GM06990 (cell line): ENCODE measurements at regions not wholly inside any gene's neighbourhood (a gene's known extent, or its start where the extent isn't known, plus 50 kb on each side); places are given as distances from the start of the nearest gene placed in this dataset.

Source experiments
- DNase-seq: peaks from one replicate; pipeline ENCODE4 v3.0.0-alpha.2; 2011; ENCODE audit not compliant: insufficient read length; ENCODE audit errors: extremely low read depth
- H3K27me3 ChIP-seq: replicated peaks from 2 replicates; pipeline ENCODE4 v1.6.0; 2011; ENCODE audit warnings: low read length; ENCODE audit not compliant: control insufficient read depth, insufficient read depth
- H3K36me3 ChIP-seq: 2 replicates; pipeline ENCODE4 v1.5.1; 2011; ENCODE audit warnings: low read length; ENCODE audit not compliant: control insufficient read depth, insufficient read depth
- H3K4me3 ChIP-seq: replicated peaks from 2 replicates; pipeline ENCODE4 v1.5.1; 2011; ENCODE audit warnings: low read depth, mild to moderate bottlenecking, control low read depth, low read length
- TF ChIP-seq, protein P1 (sequence below): IDR thresholded peaks from 2 replicates; pipeline ENCODE4 v1.5.1; 2011; ENCODE audit warnings: low read length, control low read depth, mild to moderate bottlenecking, inconsistent platforms; ENCODE audit not compliant: insufficient read depth, poor library complexity, severe bottlenecking

GRCh38 chr19:28603453-28603852, 609.5 kb downstream of the UQCRFS1 start:
- TF ChIP-seq, protein P1, sequence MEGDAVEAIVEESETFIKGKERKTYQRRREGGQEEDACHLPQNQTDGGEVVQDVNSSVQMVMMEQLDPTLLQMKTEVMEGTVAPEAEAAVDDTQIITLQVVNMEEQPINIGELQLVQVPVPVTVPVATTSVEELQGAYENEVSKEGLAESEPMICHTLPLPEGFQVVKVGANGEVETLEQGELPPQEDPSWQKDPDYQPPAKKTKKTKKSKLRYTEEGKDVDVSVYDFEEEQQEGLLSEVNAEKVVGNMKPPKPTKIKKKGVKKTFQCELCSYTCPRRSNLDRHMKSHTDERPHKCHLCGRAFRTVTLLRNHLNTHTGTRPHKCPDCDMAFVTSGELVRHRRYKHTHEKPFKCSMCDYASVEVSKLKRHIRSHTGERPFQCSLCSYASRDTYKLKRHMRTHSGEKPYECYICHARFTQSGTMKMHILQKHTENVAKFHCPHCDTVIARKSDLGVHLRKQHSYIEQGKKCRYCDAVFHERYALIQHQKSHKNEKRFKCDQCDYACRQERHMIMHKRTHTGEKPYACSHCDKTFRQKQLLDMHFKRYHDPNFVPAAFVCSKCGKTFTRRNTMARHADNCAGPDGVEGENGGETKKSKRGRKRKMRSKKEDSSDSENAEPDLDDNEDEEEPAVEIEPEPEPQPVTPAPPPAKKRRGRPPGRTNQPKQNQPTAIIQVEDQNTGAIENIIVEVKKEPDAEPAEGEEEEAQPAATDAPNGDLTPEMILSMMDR, result no peak
- Histone ChIP-seq H3K4me3 (no peak overlapping the region), H3K27me3 (no peaks in the 10 kb centered on the region), H3K36me3 (no peaks in the 10 kb centered on the region)
- DNase-seq, result no peak

DNA sequence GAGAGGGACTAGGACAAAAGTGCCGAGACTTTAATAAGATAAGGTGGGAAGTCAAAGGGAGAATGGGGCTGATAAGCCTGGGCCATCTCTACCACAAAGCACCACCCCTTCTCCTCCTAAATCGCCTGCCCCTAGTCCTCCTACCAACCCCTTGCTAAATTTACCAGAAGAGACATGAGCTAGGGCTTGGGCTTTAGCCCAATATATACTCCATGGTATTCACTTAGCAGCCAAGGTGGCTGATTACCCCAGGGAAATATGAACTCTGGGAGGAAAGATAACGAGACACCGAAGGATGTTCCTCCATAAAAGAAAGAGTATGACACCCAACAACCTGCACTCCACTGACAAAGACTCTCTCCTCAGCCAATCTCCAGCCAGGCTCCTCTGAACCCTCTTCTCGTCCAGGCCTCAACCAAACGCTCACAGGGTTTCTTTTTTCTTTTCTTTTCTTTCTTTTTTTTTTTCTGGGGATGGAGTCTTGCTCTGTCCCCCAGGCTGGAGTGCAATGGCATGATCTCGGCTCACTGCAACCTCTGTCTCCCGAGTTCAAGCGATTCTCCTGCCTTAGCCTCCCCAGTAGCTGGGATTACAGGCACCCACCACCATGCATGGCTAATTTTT, 610.2 kb downstream of the UQCRFS1 start:
- TF ChIP-seq, protein P1, result no peak
- H3K36me3 ChIP-seq, result no peaks in the 10 kb centered on the region
- no peaks in the 10 kb centered on the region for H3K27me3 ChIP-seq
- H3K4me3 ChIP-seq, result no peak overlapping the region
- DNase-seq, result no peak

DNA sequence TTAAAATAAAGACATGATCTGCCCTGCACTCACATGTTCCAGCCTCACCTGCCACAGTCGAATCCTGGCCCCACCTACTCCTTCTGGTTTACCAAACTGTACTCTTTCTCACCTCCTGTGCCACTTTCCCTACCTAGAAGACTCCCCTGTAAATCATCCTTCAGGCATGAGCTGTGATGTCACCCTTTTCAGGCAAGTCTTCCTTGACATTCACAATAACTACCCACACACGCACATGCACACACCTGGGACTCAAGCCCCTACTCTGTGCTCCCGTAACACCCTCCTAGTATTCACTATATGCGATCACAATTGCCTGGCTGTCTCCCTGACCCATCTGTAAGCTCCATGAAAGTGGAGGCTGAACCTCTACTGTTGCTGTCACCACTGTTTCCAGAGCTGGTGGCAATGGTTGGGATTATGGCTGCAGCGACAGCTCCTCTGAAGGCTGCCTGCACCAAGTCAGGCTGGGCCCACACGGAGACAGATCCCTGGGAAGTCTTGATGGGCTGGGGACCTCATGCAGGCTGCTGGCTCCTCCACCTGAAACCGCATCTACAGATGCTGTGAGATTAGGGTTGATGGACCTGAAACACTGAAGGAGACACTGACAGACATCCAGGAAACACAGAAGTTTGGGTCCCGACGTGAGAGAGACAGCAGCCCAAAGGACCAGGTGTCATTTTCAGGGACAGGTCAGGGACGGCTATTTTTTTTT, 611.1 kb downstream of the UQCRFS1 start:
- H3K27me3 ChIP-seq, result no peaks in the 10 kb centered on the region
- no peak overlapping the region for H3K4me3 ChIP-seq
- DNase-seq, result no peak
- H3K36me3 ChIP-seq, result no peaks in the 10 kb centered on the region
- TF ChIP-seq, protein P1, result no peak

GRCh38 chr19:28598861-28599260, 614.1 kb downstream of the UQCRFS1 start:
- DNase-seq, result no peak
- Histone ChIP-seq H3K36me3 (no peaks in the 10 kb centered on the region), H3K27me3 (no peaks in the 10 kb centered on the region), H3K4me3 (no peak overlapping the region)
- TF ChIP-seq, protein P1, result no peak

DNA sequence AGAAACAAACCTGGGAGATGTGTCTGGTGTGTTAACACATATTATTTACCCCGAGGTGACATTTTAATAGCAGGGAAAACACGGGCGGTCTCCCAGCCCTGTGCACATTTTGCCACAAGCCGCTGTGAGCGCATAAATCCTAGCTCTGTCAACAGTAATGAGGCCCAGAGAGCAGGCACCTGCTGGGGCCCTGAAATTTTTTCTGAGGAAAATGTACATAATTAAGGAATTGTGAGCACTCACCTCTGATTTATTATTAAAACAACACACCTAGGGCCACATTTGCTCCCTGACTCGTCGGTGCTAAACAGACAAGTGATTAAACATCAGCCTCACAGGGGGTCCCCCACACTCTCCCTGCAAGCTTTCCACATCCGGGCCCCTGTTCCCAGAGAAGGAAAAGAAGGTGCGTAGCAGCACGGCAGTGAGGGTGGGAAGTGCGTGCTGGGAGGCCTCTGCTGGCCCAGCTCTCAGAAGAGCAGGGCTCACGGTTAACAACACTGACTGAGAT, 616.3 kb downstream of the UQCRFS1 start:
- Histone ChIP-seq H3K27me3 (no peaks in the 10 kb centered on the region), H3K36me3 (no peaks in the 10 kb centered on the region), H3K4me3 (no peak overlapping the region)
- TF ChIP-seq, protein P1, result no peak
- no peak for DNase-seq
